Stimulated activated CD8-positive, alpha-beta memory T cell treated with anti-CD3 and anti-CD28 coated beads, Interleukin-4, amount 100 ng/mL, for 24 hours (primary cell): ENCODE measurements at regions not wholly inside any gene's neighbourhood (a gene's known extent, or its start where the extent isn't known, plus 50 kb on each side); places are given as distances from the start of the nearest gene placed in this dataset.

Experiments used
- DNase-seq: peaks from one replicate; pipeline ENCODE4 v3.0.0-alpha.2; 2020; ENCODE audit warnings: low read depth

- DNase-seq, result peak; percentile 7
Measured at GRCh38 chr3:72137865-72138861, 353.2 kb upstream of the PROK2 start.

GRCh38 chr3:72135636-72136035 lies 350.7 kb upstream of the PROK2 start:
- no peak for DNase-seq

- no peak for DNase-seq
Measured at GRCh38 chr3:72134989-72135451, 350.1 kb upstream of the PROK2 start.

GRCh38 chr3:72133329-72134011 lies 348.5 kb upstream of the PROK2 start:
- DNase-seq, result no peak

GRCh38 chr3:72131899-72132298 lies 347.0 kb upstream of the PROK2 start:
- DNase-seq, result no peak

GRCh38 chr3:72130565-72130964 lies 345.6 kb upstream of the PROK2 start:
- no peak for DNase-seq

GRCh38 chr3:72129501-72130094 lies 344.6 kb upstream of the PROK2 start:
- no peak for DNase-seq

GRCh38 chr3:72128921-72129320 lies 344.0 kb upstream of the PROK2 start:
- no peak for DNase-seq

- DNase-seq, result no peak
Measured at GRCh38 chr3:72127844-72128243, 342.9 kb upstream of the PROK2 start.

- DNase-seq, result no peak
Measured at GRCh38 chr3:72127224-72127612, 342.3 kb upstream of the PROK2 start.

- no peak for DNase-seq
Measured at GRCh38 chr3:72126441-72127223, 341.7 kb upstream of the PROK2 start.

- no peak for DNase-seq
Measured at GRCh38 chr3:72123908-72124441, 339.0 kb upstream of the PROK2 start.

- DNase-seq, result no peak
Measured at GRCh38 chr3:72120806-72121778, 336.1 kb upstream of the PROK2 start.

GRCh38 chr3:72120039-72120438 lies 335.1 kb upstream of the PROK2 start:
- no peak for DNase-seq

- DNase-seq, result no peak
Measured at GRCh38 chr3:72118628-72119027, 333.7 kb upstream of the PROK2 start.

- no peak for DNase-seq
Measured at GRCh38 chr3:72116226-72116625, 331.3 kb upstream of the PROK2 start.

GRCh38 chr3:72115307-72115706 lies 330.4 kb upstream of the PROK2 start:
- DNase-seq, result no peak

- no peak for DNase-seq
Measured at GRCh38 chr3:72114773-72115172, 329.8 kb upstream of the PROK2 start.

GRCh38 chr3:72113964-72114363 lies 329.0 kb upstream of the PROK2 start:
- DNase-seq, result no peak

GRCh38 chr3:72113564-72113963 lies 328.6 kb upstream of the PROK2 start:
- DNase-seq, result no peak
